BE2C (cell line): ENCODE measurements at regions not wholly inside any gene's neighbourhood (a gene's known extent, or its start where the extent isn't known, plus 50 kb on each side); places are given as distances from the start of the nearest gene placed in this dataset.

Experiments used
- DNase-seq: peaks from one replicate; pipeline ENCODE4 v3.0.0-alpha.2; 2020
- H3K27me3 ChIP-seq: fragments of 250-450 bp; sonication (Bioruptor Pico); 2 replicates; pipeline ENCODE4 v1.5.1; 2020; ENCODE audit warnings: mild to moderate bottlenecking
- H3K36me3 ChIP-seq: fragments of 250-450 bp; sonication (Bioruptor Pico); 2 replicates; pipeline ENCODE4 v1.5.1; 2020; ENCODE audit warnings: mild to moderate bottlenecking
- H3K4me1 ChIP-seq: fragments of 250-450 bp; sonication (Bioruptor Pico); 2 replicates; pipeline ENCODE4 v1.5.1; 2020
- H3K4me3 ChIP-seq: 2 replicates; pipeline ENCODE4 v1.5.1; 2011; ENCODE audit warnings: low read depth, low read length
- H3K9me3 ChIP-seq: fragments of 250-450 bp; sonication (Bioruptor Pico); 2 replicates; pipeline ENCODE4 v1.5.1; 2020
- TF ChIP-seq, protein P1 (sequence below): IDR thresholded peaks from 2 replicates; pipeline ENCODE4 v1.5.1; 2012; ENCODE audit warnings: mild to moderate bottlenecking, low read depth, low read length

GRCh38 chrX:129111081-129111798, 412.1 kb downstream of the SMARCA1 start:
- TF ChIP-seq, protein P1, sequence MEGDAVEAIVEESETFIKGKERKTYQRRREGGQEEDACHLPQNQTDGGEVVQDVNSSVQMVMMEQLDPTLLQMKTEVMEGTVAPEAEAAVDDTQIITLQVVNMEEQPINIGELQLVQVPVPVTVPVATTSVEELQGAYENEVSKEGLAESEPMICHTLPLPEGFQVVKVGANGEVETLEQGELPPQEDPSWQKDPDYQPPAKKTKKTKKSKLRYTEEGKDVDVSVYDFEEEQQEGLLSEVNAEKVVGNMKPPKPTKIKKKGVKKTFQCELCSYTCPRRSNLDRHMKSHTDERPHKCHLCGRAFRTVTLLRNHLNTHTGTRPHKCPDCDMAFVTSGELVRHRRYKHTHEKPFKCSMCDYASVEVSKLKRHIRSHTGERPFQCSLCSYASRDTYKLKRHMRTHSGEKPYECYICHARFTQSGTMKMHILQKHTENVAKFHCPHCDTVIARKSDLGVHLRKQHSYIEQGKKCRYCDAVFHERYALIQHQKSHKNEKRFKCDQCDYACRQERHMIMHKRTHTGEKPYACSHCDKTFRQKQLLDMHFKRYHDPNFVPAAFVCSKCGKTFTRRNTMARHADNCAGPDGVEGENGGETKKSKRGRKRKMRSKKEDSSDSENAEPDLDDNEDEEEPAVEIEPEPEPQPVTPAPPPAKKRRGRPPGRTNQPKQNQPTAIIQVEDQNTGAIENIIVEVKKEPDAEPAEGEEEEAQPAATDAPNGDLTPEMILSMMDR = no peak
- no peak overlapping the region for H3K4me3 ChIP-seq
- DNase-seq = no peak

GRCh38 chrX:129108936-129109335, 414.4 kb downstream of the SMARCA1 start:
- Histone ChIP-seq H3K27me3 (no peaks in the 10 kb centered on the region), H3K4me1 (no peaks in the 10 kb centered on the region), H3K36me3 (no peaks in the 10 kb centered on the region), H3K4me3 (peak overlapping the region; percentile 31; the same call in 1 of the 2 replicates), H3K9me3 (no peaks in the 10 kb centered on the region)
- no peak for DNase-seq
- TF ChIP-seq, protein P1 = no peak

More at GRCh38 chrX:129111081-129111798, 412.1 kb downstream of the SMARCA1 start:
- H3K27me3 ChIP-seq = no peaks in the 10 kb centered on the region
- H3K4me1 ChIP-seq = no peaks in the 10 kb centered on the region
- H3K36me3 ChIP-seq = no peaks in the 10 kb centered on the region
- no peaks in the 10 kb centered on the region for H3K9me3 ChIP-seq

- TF ChIP-seq, protein P1 = no peak
- Histone ChIP-seq H3K4me1 (no peaks in the 10 kb centered on the region), H3K4me3 (no peak overlapping the region)
Measured at GRCh38 chrX:129099207-129099606, 424.1 kb downstream of the SMARCA1 start.

GRCh38 chrX:129097668-129098067, 425.6 kb downstream of the SMARCA1 start:
- no peaks in the 10 kb centered on the region for H3K9me3 ChIP-seq
- H3K4me1 ChIP-seq = no peaks in the 10 kb centered on the region
- TF ChIP-seq, protein P1 = no peak
- no peak for DNase-seq
- H3K4me3 ChIP-seq = no peak overlapping the region
- no peaks in the 10 kb centered on the region for H3K27me3 ChIP-seq
- H3K36me3 ChIP-seq = no peaks in the 10 kb centered on the region

More at GRCh38 chrX:129099207-129099606, 424.1 kb downstream of the SMARCA1 start:
- Histone ChIP-seq H3K27me3 (no peaks in the 10 kb centered on the region), H3K36me3 (no peaks in the 10 kb centered on the region), H3K9me3 (no peaks in the 10 kb centered on the region)
- no peak for DNase-seq

- Histone ChIP-seq H3K27me3 (no peaks in the 10 kb centered on the region), H3K9me3 (no peaks in the 10 kb centered on the region), H3K4me3 (no peak overlapping the region), H3K4me1 (no peaks in the 10 kb centered on the region), H3K36me3 (no peaks in the 10 kb centered on the region)
- DNase-seq = no peak
- TF ChIP-seq, protein P1 = no peak
Measured at GRCh38 chrX:129093706-129094105, 429.6 kb downstream of the SMARCA1 start.

DNA sequence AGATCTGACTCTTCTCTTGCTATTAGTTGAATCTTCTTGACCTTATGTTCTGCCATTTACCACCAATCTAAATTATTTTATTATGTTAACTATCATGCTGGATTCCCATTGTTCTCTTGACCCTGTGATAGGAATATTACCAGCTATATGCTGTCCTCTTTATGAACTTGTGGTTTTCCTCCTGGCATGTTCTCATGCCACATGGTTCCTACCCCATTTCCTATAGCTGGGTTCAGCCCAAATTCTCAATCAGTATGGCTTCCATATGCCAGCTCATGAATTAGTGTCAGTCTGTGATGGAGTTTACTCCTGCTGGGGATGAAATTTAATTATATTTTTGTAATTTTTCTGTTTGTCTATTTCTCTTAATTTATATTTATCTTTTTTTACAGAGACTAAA, 430.5 kb downstream of the SMARCA1 start:
- TF ChIP-seq, protein P1 = no peak
- Histone ChIP-seq H3K9me3 (no peaks in the 10 kb centered on the region), H3K27me3 (no peaks in the 10 kb centered on the region), H3K4me3 (no peak overlapping the region), H3K4me1 (no peaks in the 10 kb centered on the region), H3K36me3 (no peaks in the 10 kb centered on the region)
- DNase-seq = no peak
